WERI-Rb-1 (cell line): ENCODE measurements at regions not wholly inside any gene's neighbourhood (a gene's known extent, or its start where the extent isn't known, plus 50 kb on each side); places are given as distances from the start of the nearest gene placed in this dataset.
A peak's percentile ranks its signal among the peaks of the same experiment; 100 is the strongest.

Experiments used
- DNase-seq: peaks from one replicate; pipeline ENCODE4 v3.0.0-alpha.2; 2020
- H3K27ac ChIP-seq: fragments of 250-450 bp; sonication (Bioruptor Pico); 2 replicates; pipeline ENCODE4 v1.5.1; 2020; ENCODE audit warnings: mild to moderate bottlenecking, moderate library complexity
- H3K27me3 ChIP-seq: fragments of 250-450 bp; sonication (Bioruptor Pico); 2 replicates; pipeline ENCODE4 v1.5.1; 2021; ENCODE audit warnings: mild to moderate bottlenecking, low read depth, moderate library complexity; ENCODE audit not compliant: insufficient read depth, severe bottlenecking
- H3K36me3 ChIP-seq: fragments of 250-450 bp; sonication (Bioruptor Pico); 2 replicates; pipeline ENCODE4 v1.5.1; 2020; ENCODE audit warnings: mild to moderate bottlenecking, moderate library complexity
- H3K4me3 ChIP-seq: 2 replicates; pipeline ENCODE4 v1.5.1; 2011; ENCODE audit warnings: low read depth, mild to moderate bottlenecking, control low read depth, low read length
- H3K9me3 ChIP-seq: fragments of 250-450 bp; sonication (Bioruptor Pico); 2 replicates; pipeline ENCODE4 v1.5.1; 2021; ENCODE audit warnings: mild to moderate bottlenecking, moderate library complexity; ENCODE audit not compliant: severe bottlenecking
- TF ChIP-seq, protein P1 (sequence below): IDR thresholded peaks from 2 replicates; pipeline ENCODE4 v1.5.1; 2011; ENCODE audit warnings: low read depth, mild to moderate bottlenecking, control low read depth, inconsistent platforms, low read length

GRCh38 chr1:212500983-212501382 lies 68.3 kb downstream of the NENF start:
- Histone ChIP-seq H3K4me3 (no peak overlapping the region), H3K36me3 (no peaks in the 10 kb centered on the region), H3K27me3 (no peaks in the 10 kb centered on the region), H3K9me3 (peaks cover 7% of the 10 kb centered on the region), H3K27ac (no peak overlapping the region)
- TF ChIP-seq, protein P1, sequence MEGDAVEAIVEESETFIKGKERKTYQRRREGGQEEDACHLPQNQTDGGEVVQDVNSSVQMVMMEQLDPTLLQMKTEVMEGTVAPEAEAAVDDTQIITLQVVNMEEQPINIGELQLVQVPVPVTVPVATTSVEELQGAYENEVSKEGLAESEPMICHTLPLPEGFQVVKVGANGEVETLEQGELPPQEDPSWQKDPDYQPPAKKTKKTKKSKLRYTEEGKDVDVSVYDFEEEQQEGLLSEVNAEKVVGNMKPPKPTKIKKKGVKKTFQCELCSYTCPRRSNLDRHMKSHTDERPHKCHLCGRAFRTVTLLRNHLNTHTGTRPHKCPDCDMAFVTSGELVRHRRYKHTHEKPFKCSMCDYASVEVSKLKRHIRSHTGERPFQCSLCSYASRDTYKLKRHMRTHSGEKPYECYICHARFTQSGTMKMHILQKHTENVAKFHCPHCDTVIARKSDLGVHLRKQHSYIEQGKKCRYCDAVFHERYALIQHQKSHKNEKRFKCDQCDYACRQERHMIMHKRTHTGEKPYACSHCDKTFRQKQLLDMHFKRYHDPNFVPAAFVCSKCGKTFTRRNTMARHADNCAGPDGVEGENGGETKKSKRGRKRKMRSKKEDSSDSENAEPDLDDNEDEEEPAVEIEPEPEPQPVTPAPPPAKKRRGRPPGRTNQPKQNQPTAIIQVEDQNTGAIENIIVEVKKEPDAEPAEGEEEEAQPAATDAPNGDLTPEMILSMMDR = no peak
- no peak for DNase-seq

DNA sequence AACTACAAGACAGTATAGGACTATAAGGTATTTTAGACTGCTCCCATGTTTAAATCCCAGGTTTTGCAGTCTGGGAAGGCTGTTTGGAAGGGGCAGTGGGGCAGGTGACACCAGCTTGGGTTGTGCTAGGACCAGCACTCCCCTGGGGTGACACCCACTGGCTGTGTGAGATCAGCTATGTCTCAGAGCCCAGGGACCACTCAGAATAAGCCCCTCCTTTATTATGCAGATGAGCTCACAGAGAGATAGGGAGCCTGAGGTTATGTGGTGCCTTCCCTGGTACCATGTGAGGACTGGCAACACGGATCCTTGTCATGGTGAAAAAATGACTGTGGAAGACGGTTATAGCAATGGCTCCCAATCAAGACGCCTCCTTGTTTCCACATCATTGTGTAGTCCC lies 71.0 kb downstream of the NENF start:
- Histone ChIP-seq H3K36me3 (no peaks in the 10 kb centered on the region), H3K9me3 (peaks cover 7% of the 10 kb centered on the region), H3K27ac (no peak overlapping the region), H3K4me3 (no peak overlapping the region), H3K27me3 (no peaks in the 10 kb centered on the region)
- no peak for DNase-seq
- TF ChIP-seq, protein P1 = no peak

DNA sequence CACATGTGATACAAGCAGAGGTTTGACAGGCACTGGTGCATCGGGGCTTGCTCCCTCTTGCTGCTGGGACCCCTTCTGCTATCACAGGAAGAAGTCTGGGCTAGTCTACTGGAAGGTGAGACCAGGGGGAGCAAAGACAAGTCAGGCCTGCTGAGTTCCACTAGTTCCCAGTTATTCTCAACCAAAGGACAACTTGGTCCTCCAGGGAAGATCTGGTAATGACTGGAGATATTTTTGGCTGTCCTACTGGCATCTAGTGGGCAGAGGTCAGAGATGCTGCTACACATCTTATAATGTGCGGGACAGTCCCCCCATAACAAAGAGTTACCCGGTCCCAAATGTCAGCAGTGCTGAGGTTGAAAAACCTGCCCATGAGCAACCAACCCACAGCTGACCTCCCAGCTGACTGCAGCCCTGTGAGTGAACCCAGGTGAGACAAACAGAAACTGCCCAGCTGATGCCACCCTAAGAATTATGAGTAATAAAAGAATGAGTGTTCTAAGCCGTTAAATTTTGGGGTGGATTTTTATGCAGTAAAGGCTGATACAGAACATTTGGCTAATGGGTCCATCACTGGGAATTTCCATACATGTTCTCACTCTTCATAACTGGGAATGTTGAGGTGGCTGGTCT lies 71.6 kb downstream of the NENF start:
- H3K9me3 ChIP-seq = peaks cover 7% of the 10 kb centered on the region
- H3K27me3 ChIP-seq = no peaks in the 10 kb centered on the region
- no peak overlapping the region for H3K4me3 ChIP-seq
- TF ChIP-seq, protein P1 = no peak
- H3K27ac ChIP-seq = no peak overlapping the region
- no peaks in the 10 kb centered on the region for H3K36me3 ChIP-seq
- DNase-seq = no peak

GRCh38 chr1:212506666-212507065 lies 73.9 kb downstream of the NENF start:
- Histone ChIP-seq H3K27ac (no peak overlapping the region), H3K36me3 (no peaks in the 10 kb centered on the region), H3K27me3 (no peaks in the 10 kb centered on the region), H3K4me3 (no peak overlapping the region), H3K9me3 (peaks cover 1% of the 10 kb centered on the region)
- DNase-seq = no peak
- TF ChIP-seq, protein P1 = no peak

GRCh38 chr1:212507369-212507768 lies 74.6 kb downstream of the NENF start:
- H3K9me3 ChIP-seq = no peaks in the 10 kb centered on the region
- H3K27ac ChIP-seq = no peak overlapping the region
- H3K36me3 ChIP-seq = no peaks in the 10 kb centered on the region
- no peak for DNase-seq
- TF ChIP-seq, protein P1 = no peak
- no peak overlapping the region for H3K4me3 ChIP-seq
- H3K27me3 ChIP-seq = no peaks in the 10 kb centered on the region

GRCh38 chr1:212512816-212513559 lies 80.3 kb downstream of the NENF start:
- DNase-seq = peak; percentile 31
- TF ChIP-seq, protein P1 = no peak
- Histone ChIP-seq H3K36me3 (no peaks in the 10 kb centered on the region), H3K9me3 (peaks cover 3% of the 10 kb centered on the region), H3K27me3 (no peaks in the 10 kb centered on the region), H3K4me3 (no peak overlapping the region), H3K27ac (peak overlapping the region; percentile 66)
